ENCODE measurements at regions not wholly inside any gene's neighbourhood (a gene's known extent, or its start where the extent isn't known, plus 50 kb on each side); places are given as distances from the start of the nearest gene placed in this dataset.

DNA sequence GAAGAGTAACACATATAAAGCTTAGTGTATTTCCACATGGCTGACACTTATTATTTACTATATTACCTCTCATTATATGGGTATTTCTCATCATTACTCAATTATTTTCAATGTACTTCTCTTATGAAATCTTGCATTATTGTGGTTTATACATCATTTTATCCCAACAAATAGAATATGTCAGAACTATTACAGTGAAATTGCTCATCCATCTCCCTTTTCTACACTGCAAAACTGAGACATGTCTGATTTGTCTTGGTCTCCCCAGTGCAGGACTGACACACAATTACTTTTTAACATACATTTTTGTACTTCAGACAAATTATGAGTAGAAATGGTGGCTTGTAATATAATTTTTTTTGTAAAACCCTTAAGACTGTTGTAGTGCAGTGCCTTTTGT is 600.9 kb downstream of the PLCL1 start:
- no peaks in the 10 kb centered on the region for H3K4me1 ChIP-seq (replicated peaks in 1 of 2)
- H3K4me3 ChIP-seq: no peak overlapping the region
- DNase-seq: no peak
- no peak overlapping the region for H3K27ac ChIP-seq
- no peak for TF ChIP-seq POLR2A (IDR thresholded peaks at IDR 0.05)
- TF ChIP-seq, protein P1, sequence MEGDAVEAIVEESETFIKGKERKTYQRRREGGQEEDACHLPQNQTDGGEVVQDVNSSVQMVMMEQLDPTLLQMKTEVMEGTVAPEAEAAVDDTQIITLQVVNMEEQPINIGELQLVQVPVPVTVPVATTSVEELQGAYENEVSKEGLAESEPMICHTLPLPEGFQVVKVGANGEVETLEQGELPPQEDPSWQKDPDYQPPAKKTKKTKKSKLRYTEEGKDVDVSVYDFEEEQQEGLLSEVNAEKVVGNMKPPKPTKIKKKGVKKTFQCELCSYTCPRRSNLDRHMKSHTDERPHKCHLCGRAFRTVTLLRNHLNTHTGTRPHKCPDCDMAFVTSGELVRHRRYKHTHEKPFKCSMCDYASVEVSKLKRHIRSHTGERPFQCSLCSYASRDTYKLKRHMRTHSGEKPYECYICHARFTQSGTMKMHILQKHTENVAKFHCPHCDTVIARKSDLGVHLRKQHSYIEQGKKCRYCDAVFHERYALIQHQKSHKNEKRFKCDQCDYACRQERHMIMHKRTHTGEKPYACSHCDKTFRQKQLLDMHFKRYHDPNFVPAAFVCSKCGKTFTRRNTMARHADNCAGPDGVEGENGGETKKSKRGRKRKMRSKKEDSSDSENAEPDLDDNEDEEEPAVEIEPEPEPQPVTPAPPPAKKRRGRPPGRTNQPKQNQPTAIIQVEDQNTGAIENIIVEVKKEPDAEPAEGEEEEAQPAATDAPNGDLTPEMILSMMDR (IDR thresholded peaks at IDR 0.05): no peak
- intact Hi-C loops (cut with DNase I): no loop called here
- peaks cover 8% of the 10 kb centered on the region for H3K27me3 ChIP-seq
- no peaks in the 10 kb centered on the region for H3K36me3 ChIP-seq (replicated peaks in 1 of 2)
- no peaks in the 10 kb centered on the region for H3K9me3 ChIP-seq (replicated peaks in 1 of 3)

DNA sequence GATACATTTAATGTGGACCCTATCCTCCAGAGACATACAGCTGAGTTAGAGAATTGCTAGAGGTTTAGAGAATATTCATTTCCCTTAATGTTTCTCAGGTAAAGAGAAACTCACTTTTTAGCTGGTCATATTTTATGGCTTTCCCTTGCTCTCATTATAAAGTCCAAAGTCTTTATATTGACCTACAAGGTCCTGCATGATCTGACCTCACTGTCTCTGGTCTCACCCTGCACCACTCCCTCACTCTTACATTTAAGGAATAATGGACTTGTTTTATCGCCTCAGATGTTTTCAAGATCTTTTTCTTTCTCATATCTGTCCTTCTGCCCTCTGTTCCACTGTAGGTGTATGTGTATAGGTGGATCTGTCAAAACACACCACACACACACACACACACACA is 597.3 kb downstream of the PLCL1 start:
- 78 to 97% (median 87%) methylated on average over 1 of the region's 1 CpG for WGBS, 4 donors
- intact Hi-C loops (cut with DNase I): no loop called here

DNA sequence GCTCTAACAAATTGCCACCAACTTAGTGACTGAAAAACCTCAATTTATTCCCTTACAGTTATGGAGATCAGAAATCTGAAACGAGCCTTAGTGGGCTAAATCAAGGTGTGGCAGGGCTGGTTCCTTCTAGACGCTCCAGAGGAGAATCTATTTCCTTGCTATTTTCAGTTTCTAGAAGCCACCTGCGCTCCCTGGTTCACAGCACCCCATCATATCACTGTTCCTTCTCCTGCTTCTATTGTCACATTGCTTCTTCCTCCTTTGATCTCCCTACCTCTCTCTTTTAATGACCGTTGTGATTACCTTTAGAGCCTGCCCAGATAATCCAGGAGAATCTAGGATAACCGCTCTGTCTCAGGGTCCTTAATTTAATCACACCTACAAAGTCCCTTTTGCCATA is 596.6 kb downstream of the PLCL1 start:
- no peaks in the 10 kb centered on the region for H3K36me3 ChIP-seq (replicated peaks in 1 of 2)
- WGBS, 4 donors: 56 to 66% (median 61%) methylated on average over 5 of the region's 5 CpGs
- TF ChIP-seq, protein P1 (IDR thresholded peaks at IDR 0.05): no peak
- TF ChIP-seq POLR2A (IDR thresholded peaks at IDR 0.05): no peak
- H3K4me1 ChIP-seq (replicated peaks in 1 of 2): no peaks in the 10 kb centered on the region
- no peak overlapping the region for H3K27ac ChIP-seq
- no peaks in the 10 kb centered on the region for H3K9me3 ChIP-seq (replicated peaks in 1 of 3)
- no peak overlapping the region for H3K4me3 ChIP-seq
- intact Hi-C loops (cut with DNase I): no loop called here
- no peak for DNase-seq
- no peaks in the 10 kb centered on the region for H3K27me3 ChIP-seq

More for the DNA sequence above, 597.3 kb downstream of the PLCL1 start:
- Histone ChIP-seq H3K27me3 (no peaks in the 10 kb centered on the region), H3K4me1 (replicated peaks in 1 of 2) (no peaks in the 10 kb centered on the region), H3K4me3 (no peak overlapping the region), H3K9me3 (replicated peaks in 1 of 3) (no peaks in the 10 kb centered on the region), H3K27ac (no peak overlapping the region), H3K36me3 (replicated peaks in 1 of 2) (no peaks in the 10 kb centered on the region)
- TF ChIP-seq, protein P1 (IDR thresholded peaks at IDR 0.05): no peak
- no peak for TF ChIP-seq POLR2A (IDR thresholded peaks at IDR 0.05)
- DNase-seq: no peak

DNA sequence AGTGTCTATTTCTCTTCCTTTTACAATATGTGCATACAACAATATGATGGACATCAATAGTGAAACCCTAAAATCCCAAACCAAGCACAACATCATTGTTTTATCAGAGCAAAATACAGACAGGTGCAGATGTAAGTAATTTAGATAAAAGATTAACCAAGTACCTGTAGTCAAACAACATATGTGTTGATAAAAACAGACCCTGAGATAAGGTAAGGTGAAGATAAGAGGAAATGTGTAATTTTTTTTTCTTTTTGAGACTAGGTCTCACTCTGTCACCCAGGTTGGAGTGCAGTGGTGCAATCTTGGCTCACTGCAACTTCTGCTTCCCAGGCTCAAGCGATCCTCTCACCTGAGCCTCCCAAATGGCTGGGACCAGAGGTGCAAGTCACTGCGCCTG is 589.8 kb downstream of the PLCL1 start:
- Histone ChIP-seq H3K9me3 (replicated peaks in 1 of 3) (no peaks in the 10 kb centered on the region), H3K27me3 (no peaks in the 10 kb centered on the region), H3K4me3 (no peak overlapping the region), H3K36me3 (replicated peaks in 1 of 2) (no peaks in the 10 kb centered on the region), H3K4me1 (replicated peaks in 1 of 2) (no peaks in the 10 kb centered on the region), H3K27ac (no peak overlapping the region)
- TF ChIP-seq POLR2A (IDR thresholded peaks at IDR 0.05): no peak
- TF ChIP-seq, protein P1 (IDR thresholded peaks at IDR 0.05): no peak
- intact Hi-C loops (cut with DNase I): no loop called here
- 65 to 85% (median 74%) methylated on average over 2 of the region's 2 CpGs for WGBS, 4 donors
- DNase-seq: no peak
